ENCODE measurements at regions not wholly inside any gene's neighbourhood (a gene's known extent, or its start where the extent isn't known, plus 50 kb on each side); places are given as distances from the start of the nearest gene placed in this dataset.

DNA sequence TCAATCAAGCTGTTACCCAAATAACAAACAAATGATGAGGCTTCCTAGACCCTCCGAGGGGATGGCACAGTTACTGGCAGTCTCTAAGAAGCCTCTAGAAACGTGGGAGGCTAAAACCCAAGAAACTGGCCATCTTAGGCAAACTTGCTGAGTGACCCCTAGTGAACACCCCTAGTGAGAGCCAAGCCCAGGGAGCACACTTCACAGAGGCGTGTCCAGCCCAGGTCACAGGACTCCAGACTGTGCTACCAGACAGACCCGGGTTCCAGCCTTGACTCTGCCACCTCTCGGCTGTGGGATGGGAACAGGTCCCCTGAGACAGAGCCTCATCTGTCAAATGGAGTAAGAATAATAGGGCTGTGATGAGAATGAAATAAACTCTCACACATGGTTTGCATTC, 83.5 kb upstream of the ASAP2 start:
- TF ChIP-seq CTCF (conservative IDR thresholded peaks at IDR 0.05; ENCODE audit: low read depth, low read length): no peak
- no peak for TF ChIP-seq EZH2 (IDR thresholded peaks at IDR 0.05; ENCODE audit: low read length, unreplicated experiment)
- TF ChIP-seq EZH2phosphoT487 (IDR thresholded peaks at IDR 0.05; ENCODE audit: borderline replicate concordance, low read length): no peak

Data from PC-3 (cell line).